Adrenal gland (tissue), 5 donors: ENCODE measurements at regions not wholly inside any gene's neighbourhood (a gene's known extent, or its start where the extent isn't known, plus 50 kb on each side); places are given as distances from the start of the nearest gene placed in this dataset.

Source experiments
- POLR2A ChIP-seq, 2 donors: fragments of 450-650 bp; IDR thresholded peaks; one replicate each; pipeline ENCODE4 v1.6.1; 2017; ENCODE audit warnings: antibody characterized with exemption in 2 of 2, mild to moderate bottlenecking in 2 of 2, moderate library complexity in 1 of 2
- TF ChIP-seq, protein P1 (sequence below), 6 experiments: fragments of 450-650 bp in 4 of 6; fragments of 200-600 bp in 2 of 6; sonication (generic) in 1 of 6; IDR thresholded peaks; 1 replicate in 5 of 6; 2 replicates in 1 of 6; pipeline versions ENCODE4 v1.5.1 to v1.8.0; 2016 to 2021; ENCODE audit warnings: antibody characterized with exemption in 6 of 6, mild to moderate bottlenecking in 2 of 6, moderate library complexity in 1 of 6
- donor health status: DM: no; HTN: no; CAD: no.

DNA sequence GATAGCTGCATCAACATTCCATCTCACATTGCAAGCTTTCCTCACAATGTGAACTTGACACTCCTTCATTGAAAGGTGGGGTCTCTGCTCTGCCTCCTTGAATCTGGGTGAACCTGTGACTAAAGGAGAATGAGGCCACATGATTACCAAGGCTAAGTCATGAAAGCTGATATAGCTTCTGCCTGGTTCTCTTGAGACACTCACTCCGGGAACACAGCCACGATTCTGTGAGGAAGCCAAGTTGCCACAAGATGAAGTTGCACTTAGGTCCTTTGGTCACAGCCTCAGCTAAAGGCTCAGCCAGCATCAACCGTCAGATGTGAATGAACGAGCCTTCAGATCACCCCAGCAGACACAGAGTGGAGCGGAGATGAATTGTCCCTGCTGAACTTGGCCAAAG lies 94.7 kb upstream of the FAM136A start:
- TF ChIP-seq, protein P1, sequence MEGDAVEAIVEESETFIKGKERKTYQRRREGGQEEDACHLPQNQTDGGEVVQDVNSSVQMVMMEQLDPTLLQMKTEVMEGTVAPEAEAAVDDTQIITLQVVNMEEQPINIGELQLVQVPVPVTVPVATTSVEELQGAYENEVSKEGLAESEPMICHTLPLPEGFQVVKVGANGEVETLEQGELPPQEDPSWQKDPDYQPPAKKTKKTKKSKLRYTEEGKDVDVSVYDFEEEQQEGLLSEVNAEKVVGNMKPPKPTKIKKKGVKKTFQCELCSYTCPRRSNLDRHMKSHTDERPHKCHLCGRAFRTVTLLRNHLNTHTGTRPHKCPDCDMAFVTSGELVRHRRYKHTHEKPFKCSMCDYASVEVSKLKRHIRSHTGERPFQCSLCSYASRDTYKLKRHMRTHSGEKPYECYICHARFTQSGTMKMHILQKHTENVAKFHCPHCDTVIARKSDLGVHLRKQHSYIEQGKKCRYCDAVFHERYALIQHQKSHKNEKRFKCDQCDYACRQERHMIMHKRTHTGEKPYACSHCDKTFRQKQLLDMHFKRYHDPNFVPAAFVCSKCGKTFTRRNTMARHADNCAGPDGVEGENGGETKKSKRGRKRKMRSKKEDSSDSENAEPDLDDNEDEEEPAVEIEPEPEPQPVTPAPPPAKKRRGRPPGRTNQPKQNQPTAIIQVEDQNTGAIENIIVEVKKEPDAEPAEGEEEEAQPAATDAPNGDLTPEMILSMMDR (IDR thresholded peaks at IDR 0.05): no peak
- TF ChIP-seq POLR2A (IDR thresholded peaks at IDR 0.05): no peak
